T-helper 1 cell treated with Interleukin-12 subunit alpha and Interleukin-12 subunit beta and Interleukin-4 antibody, amounts not matched to agents 30 ng/mL and 1 ng/mL, for 36 hours (primary cell): ENCODE measurements at regions not wholly inside any gene's neighbourhood (a gene's known extent, or its start where the extent isn't known, plus 50 kb on each side); places are given as distances from the start of the nearest gene placed in this dataset.

Source experiments
- intact Hi-C: fragments of 100-400 bp; cut with micrococcal nuclease; formaldehyde crosslinking; loops from one replicate; pipeline ENCODE4 v1.15.1; 2024

- intact Hi-C loops = no loop called here
Observed at GRCh38 chr5:35367526-35367925, 137.2 kb upstream of the PRLR start.

- intact Hi-C loops = no loop called here
Observed at GRCh38 chr5:35365758-35366157, 135.5 kb upstream of the PRLR start.

DNA sequence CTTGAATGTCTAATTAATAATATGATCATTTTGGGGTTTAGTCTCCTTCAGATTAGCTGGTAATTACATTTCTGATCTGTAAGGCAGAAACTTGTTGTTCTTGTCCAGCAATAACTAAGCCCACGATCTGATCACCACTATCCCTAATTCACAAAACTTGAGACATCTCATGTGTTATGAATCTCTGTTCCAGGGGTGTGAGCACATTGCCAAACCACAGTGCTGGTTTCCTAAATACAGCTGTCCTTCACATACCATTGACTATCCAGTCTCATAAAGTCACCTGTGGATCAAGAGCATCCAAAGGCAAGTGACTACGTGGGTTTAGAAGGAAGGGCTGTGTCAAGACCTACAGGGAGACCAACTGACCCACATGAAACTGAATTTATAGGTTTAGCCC, 134.1 kb upstream of the PRLR start:
- intact Hi-C loops = no loop called here

- intact Hi-C loops = no loop called here
Observed at GRCh38 chr5:35363387-35363965, 133.2 kb upstream of the PRLR start.

DNA sequence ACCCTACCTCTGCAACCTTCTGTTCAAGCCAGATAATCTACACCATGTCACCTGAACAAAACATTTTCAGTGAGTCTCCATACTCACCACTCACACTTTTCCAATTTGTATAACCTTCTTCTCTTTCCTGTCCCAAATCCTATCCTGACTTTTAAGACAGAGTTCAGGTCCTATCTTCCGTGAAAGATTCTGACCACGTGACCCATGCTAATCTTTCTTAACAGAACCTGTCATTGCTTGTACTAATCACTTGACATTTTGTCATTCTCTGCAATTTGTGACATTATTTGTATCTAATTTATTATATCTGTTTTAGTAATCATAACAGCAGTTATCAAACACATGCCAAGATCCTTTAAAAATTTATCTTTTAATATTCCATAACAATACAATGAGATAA, 132.5 kb upstream of the PRLR start:
- intact Hi-C loops = no loop called here

GRCh38 chr5:35360671-35361070, 130.4 kb upstream of the PRLR start:
- intact Hi-C loops = no loop called here

DNA sequence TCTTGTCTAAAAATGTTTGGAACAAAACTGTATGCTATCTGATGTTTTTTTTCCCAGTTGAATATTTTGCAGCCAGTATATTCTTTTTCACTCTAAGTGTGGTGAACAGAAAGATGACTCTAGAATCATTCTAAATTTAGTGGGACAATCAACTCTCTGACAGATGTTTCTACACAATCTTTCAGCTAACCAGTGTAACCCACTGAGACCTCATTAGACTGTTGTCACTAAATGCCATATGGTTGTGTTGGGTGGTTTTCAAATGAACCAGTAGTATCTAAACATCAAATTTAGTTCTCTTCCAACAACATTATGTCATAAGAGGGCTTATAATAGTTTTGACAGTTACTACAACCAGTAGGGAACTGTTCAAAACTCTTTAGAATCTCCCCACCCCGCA, 129.6 kb upstream of the PRLR start:
- intact Hi-C loops = no loop called here

DNA sequence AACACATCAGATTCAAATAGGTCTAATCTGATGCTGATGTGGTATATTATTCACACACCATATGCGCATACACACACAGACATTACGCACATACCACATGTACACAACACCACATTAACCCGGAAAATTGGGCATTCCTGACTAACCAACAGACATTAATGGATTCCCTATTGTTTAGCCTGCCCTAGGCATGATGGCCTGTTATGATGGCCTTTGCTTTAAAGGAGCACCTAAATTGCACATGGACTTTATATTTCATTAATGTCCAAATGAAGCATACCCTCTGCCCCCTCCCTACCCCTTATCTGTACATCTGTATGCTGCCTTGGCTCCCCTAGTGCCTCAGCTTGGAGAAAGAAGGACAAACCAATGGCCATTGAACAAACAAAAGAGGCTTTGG, 127.7 kb upstream of the PRLR start:
- intact Hi-C loops = no loop called here

GRCh38 chr5:35356725-35357124, 126.4 kb upstream of the PRLR start:
- intact Hi-C loops = no loop called here

DNA sequence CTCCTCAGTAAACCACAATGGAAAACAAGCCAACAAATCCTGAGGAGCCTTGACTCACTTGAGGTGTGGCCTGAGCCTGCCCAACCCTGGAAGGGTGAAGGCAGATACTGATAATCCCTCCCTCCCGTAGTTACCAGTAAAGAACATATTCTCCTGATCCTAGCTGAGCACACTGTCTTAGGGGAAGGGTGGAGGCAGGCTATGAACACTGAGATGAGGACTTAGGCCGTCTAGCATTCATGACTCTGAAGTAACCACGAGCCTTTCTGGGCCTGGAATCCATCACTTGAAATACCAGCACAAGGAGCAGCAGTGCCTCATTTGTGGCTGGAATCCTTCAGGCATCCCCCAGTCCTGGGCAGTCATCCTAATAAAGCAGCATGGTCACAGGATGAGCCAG, 124.5 kb upstream of the PRLR start:
- intact Hi-C loops = no loop called here

GRCh38 chr5:35345222-35345621, 114.9 kb upstream of the PRLR start:
- intact Hi-C loops = no loop called here

- intact Hi-C loops = no loop called here
Observed at GRCh38 chr5:35342664-35343063, 112.4 kb upstream of the PRLR start.

- intact Hi-C loops = no loop called here
Observed at GRCh38 chr5:35341189-35341588, 110.9 kb upstream of the PRLR start.

- intact Hi-C loops = no loop called here
Observed at GRCh38 chr5:35339616-35340100, 109.4 kb upstream of the PRLR start.

GRCh38 chr5:35339006-35339405, 108.7 kb upstream of the PRLR start:
- intact Hi-C loops = no loop called here

GRCh38 chr5:35338157-35338453, 107.8 kb upstream of the PRLR start:
- intact Hi-C loops = no loop called here

DNA sequence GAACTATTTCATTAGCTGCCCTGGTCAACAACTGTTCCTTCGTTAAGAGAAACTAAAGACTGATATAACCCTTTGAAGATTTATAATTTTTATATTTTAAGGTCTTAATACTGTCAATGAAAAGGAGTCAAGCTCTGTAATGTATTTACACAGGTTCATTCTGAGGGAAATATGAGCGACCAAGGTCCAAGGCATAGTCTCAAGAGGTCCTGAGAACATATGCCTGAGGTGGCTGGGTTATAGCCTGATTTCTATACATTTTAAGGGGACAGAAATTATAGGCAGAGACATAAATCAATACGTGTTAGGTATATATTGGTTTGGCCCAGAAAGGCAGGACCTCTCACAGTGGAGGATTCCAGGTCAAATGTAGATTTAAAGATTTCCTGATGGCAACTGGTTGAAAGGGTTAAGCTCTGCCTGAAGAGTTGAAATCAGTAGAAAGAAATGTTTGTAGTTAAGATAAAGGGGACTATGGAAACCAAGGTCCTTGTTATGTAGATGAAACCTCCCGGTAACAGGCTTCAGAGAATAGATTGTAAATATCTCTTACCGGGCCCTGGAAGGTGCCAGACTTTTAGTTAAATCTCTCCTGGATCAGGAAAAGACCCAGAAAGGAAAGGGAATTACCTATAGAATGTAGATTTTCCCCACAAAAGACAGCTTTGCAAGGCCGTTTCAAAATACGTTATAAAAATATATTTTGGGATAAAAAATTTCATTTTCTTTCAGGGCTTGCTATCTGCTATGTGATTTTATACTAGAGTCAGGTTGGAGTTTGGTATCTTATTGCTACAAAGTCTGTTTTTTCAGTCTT, 107.3 kb upstream of the PRLR start:
- intact Hi-C loops = no loop called here

GRCh38 chr5:35336230-35336629, 105.9 kb upstream of the PRLR start:
- intact Hi-C loops = no loop called here

DNA sequence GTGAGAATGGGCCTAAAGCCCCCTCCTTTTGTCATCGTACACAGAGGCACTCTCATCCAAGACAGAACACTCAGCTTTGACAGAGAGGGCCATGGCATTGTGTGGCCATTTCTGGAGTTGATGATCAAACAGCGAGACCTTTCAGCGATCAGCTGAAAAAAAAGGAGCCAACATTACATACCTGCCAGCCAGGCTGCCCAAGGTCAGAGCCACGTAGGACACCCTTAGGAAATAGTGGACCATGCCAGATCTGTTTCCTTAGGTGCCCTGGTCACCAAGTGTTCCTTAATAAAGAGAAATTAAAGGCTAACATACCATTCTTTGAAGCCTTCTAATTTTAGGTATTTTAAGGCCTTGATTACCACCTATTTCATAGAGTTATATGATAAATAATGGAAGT, 105.5 kb upstream of the PRLR start:
- intact Hi-C loops = no loop called here

DNA sequence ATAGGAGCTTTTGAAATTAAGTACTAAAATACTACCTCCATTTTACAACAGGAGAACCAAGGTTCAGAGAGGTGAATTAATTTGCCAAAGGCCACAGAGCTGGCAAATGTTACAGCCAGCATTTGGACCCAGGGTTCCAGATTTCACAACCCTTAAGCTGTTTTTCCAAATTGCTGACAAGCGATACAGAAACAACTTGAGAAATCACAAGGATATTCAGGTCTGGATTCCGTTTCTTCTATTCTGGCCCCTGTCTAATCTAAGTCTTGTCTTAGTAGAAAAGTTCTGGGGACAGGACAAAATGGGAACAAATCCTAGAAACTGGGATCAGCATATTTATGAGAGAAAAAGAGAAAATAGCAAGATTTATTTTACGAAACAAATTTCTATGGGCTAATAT, 103.1 kb upstream of the PRLR start:
- intact Hi-C loops = no loop called here

DNA sequence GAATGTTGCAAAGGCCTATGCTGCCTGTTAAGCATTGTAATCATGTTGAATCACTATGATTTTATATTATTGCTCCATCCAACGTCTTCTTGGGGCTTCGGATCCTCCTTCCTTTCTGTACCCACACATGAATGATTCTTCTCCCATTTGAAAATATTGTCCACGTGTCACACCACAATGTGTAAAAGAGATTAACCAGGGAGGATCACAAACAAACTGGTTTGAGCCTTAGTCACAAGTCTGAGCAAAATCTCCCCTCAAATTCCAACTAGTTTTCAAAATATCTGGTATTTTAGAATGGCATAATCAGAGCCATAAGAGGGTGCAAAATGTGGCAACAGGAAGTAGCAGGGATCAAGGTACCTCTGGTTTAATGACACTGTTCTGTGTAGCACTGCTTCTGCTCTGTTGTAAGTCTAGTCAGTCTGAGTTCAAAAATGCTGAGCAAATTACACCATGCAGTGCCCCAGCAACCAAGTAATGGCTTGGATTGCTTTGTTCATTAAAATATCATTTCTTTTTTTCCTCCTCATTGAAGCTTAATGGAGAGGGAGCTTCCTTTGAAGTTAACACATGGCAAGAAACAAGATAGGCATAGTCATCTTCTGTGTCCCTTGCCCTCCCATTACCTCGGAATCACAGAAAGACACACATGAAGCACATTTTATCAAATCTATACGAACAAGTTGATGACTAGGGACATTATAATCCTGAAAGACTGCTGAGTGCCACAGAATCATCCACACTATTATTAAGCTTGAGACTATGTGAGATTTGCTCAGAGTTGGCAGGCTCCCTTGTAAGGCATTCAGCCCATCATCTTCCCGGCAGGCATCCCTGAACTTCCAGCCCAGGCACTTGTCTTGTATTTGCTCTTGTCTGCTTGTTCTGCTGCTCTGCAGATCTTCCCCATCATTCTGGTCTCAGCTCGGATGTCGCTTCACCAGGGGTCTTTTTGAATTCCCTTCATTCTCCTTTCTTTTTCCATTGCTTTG, 102.0 kb upstream of the PRLR start:
- intact Hi-C loops = no loop called here

DNA sequence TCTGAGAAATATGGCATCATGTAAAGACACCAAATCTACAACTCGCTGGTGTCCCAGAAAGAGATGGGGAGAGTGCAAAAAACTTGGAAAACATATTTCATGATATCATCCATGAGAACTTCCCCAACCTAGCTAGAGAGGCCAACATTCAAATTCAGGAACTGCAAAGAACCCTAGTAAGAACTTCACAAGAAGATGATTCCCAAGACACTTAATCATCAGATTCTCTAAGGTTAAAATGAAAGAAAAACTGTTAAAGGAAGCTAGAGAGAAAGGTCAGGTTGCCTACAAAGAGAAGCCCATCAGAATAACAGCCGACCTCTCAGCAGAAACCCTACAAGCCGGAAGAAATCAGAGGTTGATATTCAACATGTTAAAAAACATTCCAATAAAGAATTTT, 95.5 kb upstream of the PRLR start:
- intact Hi-C loops = no loop called here
